Karpas-422 (cell line): ENCODE measurements at regions not wholly inside any gene's neighbourhood (a gene's known extent, or its start where the extent isn't known, plus 50 kb on each side); places are given as distances from the start of the nearest gene placed in this dataset.
"Not testable (repeated sequence)": the region's sequence is repeated elsewhere in the genome, so short reads cannot be mapped to it uniquely, and the experiment has no call there.

Experiments
- DNase-seq: peaks from one replicate; pipeline ENCODE4 v3.0.0-alpha.2; 2015
- H2AFZ ChIP-seq: fragments of 200-600 bp; sonication (generic); 2 replicates; pipeline ENCODE4 v1.6.1; 2014; ENCODE audit warnings: antibody characterized with exemption, low read length, mixed read lengths
- H3K27ac ChIP-seq: fragments of 200-600 bp; sonication (generic); 2 replicates; pipeline ENCODE4 v1.5.1; 2014; ENCODE audit warnings: mild to moderate bottlenecking, low read length, moderate library complexity
- H3K27me3 ChIP-seq: fragments of 200-600 bp; sonication (generic); 2 replicates; pipeline ENCODE4 v1.6.1; 2014; ENCODE audit warnings: low read length, mixed read lengths
- H3K36me3 ChIP-seq: fragments of 200-600 bp; sonication (generic); 2 replicates; pipeline ENCODE4 v1.6.1; 2014; ENCODE audit warnings: low read length, mixed read lengths; ENCODE audit not compliant: insufficient read depth
- H3K4me1 ChIP-seq: fragments of 200-600 bp; sonication (generic); 2 replicates; pipeline ENCODE4 v1.6.1; 2014; ENCODE audit warnings: mild to moderate bottlenecking, low read length, mixed read lengths
- H3K4me2 ChIP-seq: fragments of 200-600 bp; sonication (generic); 2 replicates; pipeline ENCODE4 v1.6.1; 2014; ENCODE audit warnings: low read length, low read depth, mild to moderate bottlenecking; ENCODE audit not compliant: poor library complexity, severe bottlenecking
- H3K4me3 ChIP-seq: fragments of 200-600 bp; sonication (generic); 2 replicates; pipeline ENCODE4 v1.5.1; 2014; ENCODE audit warnings: mild to moderate bottlenecking, antibody characterized with exemption, low read length, mixed read lengths
- H3K79me2 ChIP-seq: fragments of 200-600 bp; sonication (generic); 2 replicates; pipeline ENCODE4 v1.6.1; 2014; ENCODE audit warnings: mild to moderate bottlenecking, low read length, mixed read lengths
- H3K9ac ChIP-seq: fragments of 200-600 bp; sonication (generic); 2 replicates; pipeline ENCODE4 v1.6.0; 2014; ENCODE audit warnings: low read length
- H3K9me2 ChIP-seq: fragments of 200-600 bp; sonication (generic), shearing (Covaris generic); replicated peaks from 2 replicates; pipeline ENCODE4 v1.6.0; 2014; ENCODE audit warnings: mild to moderate bottlenecking, low read length, moderate library complexity; ENCODE audit not compliant: insufficient read depth
- H3K9me3 ChIP-seq: fragments of 300-700, 200-600 bp; sonication (generic); 2 replicates; pipeline ENCODE4 v1.6.1; 2014; ENCODE audit warnings: low read length, mixed read lengths
- H4K20me1 ChIP-seq: fragments of 200-600 bp; sonication (generic); 2 replicates; pipeline ENCODE4 v1.6.1; 2014; ENCODE audit warnings: mild to moderate bottlenecking, antibody characterized with exemption, low read length, low read depth; ENCODE audit not compliant: insufficient read depth

GRCh38 chr3:177336873-177337450 is 139.7 kb upstream of the TBL1XR1 start:
- Histone ChIP-seq H4K20me1 (no peaks in the 10 kb centered on the region), H3K9me2 (no peaks in the 10 kb centered on the region), H3K4me1 (no peaks in the 10 kb centered on the region), H3K4me2 (no peak overlapping the region), H3K27ac (no peak overlapping the region), H3K9ac (no peak overlapping the region), H3K36me3 (no peaks in the 10 kb centered on the region), H3K27me3 (no peaks in the 10 kb centered on the region), H3K79me2 (no peaks in the 10 kb centered on the region), H3K9me3 (no peaks in the 10 kb centered on the region), H3K4me3 (no peak overlapping the region), H2AFZ (no peak overlapping the region)
- DNase-seq: no peak

GRCh38 chr3:177337541-177338331 is 140.5 kb upstream of the TBL1XR1 start:
- Histone ChIP-seq H3K27me3 (no peaks in the 10 kb centered on the region), H3K9me3 (no peaks in the 10 kb centered on the region), H3K36me3 (no peaks in the 10 kb centered on the region), H3K9ac (no peak overlapping the region), H3K79me2 (no peaks in the 10 kb centered on the region), H3K27ac (no peak overlapping the region), H3K9me2 (no peaks in the 10 kb centered on the region), H3K4me1 (no peaks in the 10 kb centered on the region), H4K20me1 (no peaks in the 10 kb centered on the region), H2AFZ (no peak overlapping the region), H3K4me2 (no peak overlapping the region), H3K4me3 (no peak overlapping the region)
- no peak for DNase-seq

GRCh38 chr3:177338697-177339219 is 141.5 kb upstream of the TBL1XR1 start:
- Histone ChIP-seq H3K9me3 (no peaks in the 10 kb centered on the region), H3K27ac (no peak overlapping the region), H3K9me2 (no peaks in the 10 kb centered on the region), H3K36me3 (no peaks in the 10 kb centered on the region), H4K20me1 (no peaks in the 10 kb centered on the region), H3K27me3 (no peaks in the 10 kb centered on the region), H3K9ac (no peak overlapping the region), H2AFZ (no peak overlapping the region), H3K4me3 (no peak overlapping the region), H3K4me2 (no peak overlapping the region), H3K79me2 (no peaks in the 10 kb centered on the region), H3K4me1 (no peaks in the 10 kb centered on the region)
- no peak for DNase-seq

- not testable (repeated sequence) for H2AFZ ChIP-seq, H3K9ac ChIP-seq, H3K9me3 ChIP-seq, DNase-seq, H3K36me3 ChIP-seq, H4K20me1 ChIP-seq, H3K9me2 ChIP-seq, H3K4me3 ChIP-seq, H3K79me2 ChIP-seq, H3K27ac ChIP-seq, H3K4me2 ChIP-seq, H3K4me1 ChIP-seq, H3K27me3 ChIP-seq
Measured at GRCh38 chr3:177339220-177339703, 142.0 kb upstream of the TBL1XR1 start.

- Histone ChIP-seq H3K4me1 (no peaks in the 10 kb centered on the region), H2AFZ (no peak overlapping the region), H3K9ac (no peak overlapping the region), H3K79me2 (no peaks in the 10 kb centered on the region), H3K27ac (no peak overlapping the region), H3K27me3 (no peaks in the 10 kb centered on the region), H3K9me3 (no peaks in the 10 kb centered on the region), H3K4me2 (no peak overlapping the region), H3K4me3 (no peak overlapping the region), H3K36me3 (no peaks in the 10 kb centered on the region), H4K20me1 (no peaks in the 10 kb centered on the region), H3K9me2 (no peaks in the 10 kb centered on the region)
- no peak for DNase-seq
Measured at GRCh38 chr3:177340243-177340830, 143.1 kb upstream of the TBL1XR1 start.

- Histone ChIP-seq H4K20me1 (no peaks in the 10 kb centered on the region), H3K9me2 (no peaks in the 10 kb centered on the region), H3K36me3 (no peaks in the 10 kb centered on the region), H3K4me3 (no peak overlapping the region), H3K27ac (no peak overlapping the region), H3K79me2 (no peaks in the 10 kb centered on the region), H2AFZ (no peak overlapping the region), H3K9me3 (no peaks in the 10 kb centered on the region), H3K4me2 (no peak overlapping the region), H3K4me1 (no peaks in the 10 kb centered on the region), H3K9ac (no peak overlapping the region), H3K27me3 (no peaks in the 10 kb centered on the region)
- DNase-seq: no peak
Measured at GRCh38 chr3:177341736-177342419, 144.6 kb upstream of the TBL1XR1 start.

- Histone ChIP-seq H3K4me2 (no peak overlapping the region), H3K9me2 (no peaks in the 10 kb centered on the region), H2AFZ (no peak overlapping the region), H3K27ac (no peak overlapping the region), H3K4me3 (no peak overlapping the region), H3K79me2 (no peaks in the 10 kb centered on the region), H3K9me3 (no peaks in the 10 kb centered on the region), H3K36me3 (no peaks in the 10 kb centered on the region), H3K4me1 (no peaks in the 10 kb centered on the region), H3K27me3 (no peaks in the 10 kb centered on the region), H3K9ac (no peak overlapping the region), H4K20me1 (no peaks in the 10 kb centered on the region)
- no peak for DNase-seq
Measured at GRCh38 chr3:177343122-177343625, 145.9 kb upstream of the TBL1XR1 start.
